C4-2B (cell line): ENCODE measurements at regions not wholly inside any gene's neighbourhood (a gene's known extent, or its start where the extent isn't known, plus 50 kb on each side); places are given as distances from the start of the nearest gene placed in this dataset.

Source experiments
- CTCF ChIP-seq: fragments of 450-650 bp; conservative IDR thresholded peaks from 2 replicates; pipeline ENCODE4 v1.5.1; 2017; ENCODE audit warnings: mild to moderate bottlenecking
- ZFX ChIP-seq: fragments of 450-650 bp; IDR thresholded peaks from 2 replicates; pipeline ENCODE4 v1.6.1; 2017

- TF ChIP-seq CTCF: no peak
- TF ChIP-seq ZFX: no peak
Measured at GRCh38 chr10:106284802-106285587, 879.5 kb downstream of the SORCS1 start.
